IMR-90 (cell line): ENCODE measurements at regions not wholly inside any gene's neighbourhood (a gene's known extent, or its start where the extent isn't known, plus 50 kb on each side); places are given as distances from the start of the nearest gene placed in this dataset.

Experiments
- CEBPB ChIP-seq: IDR thresholded peaks from 2 replicates; pipeline ENCODE4 v1.6.1; 2012; ENCODE audit warnings: low read depth, low read length, improper control_type of control experiment
- CTCF ChIP-seq: conservative IDR thresholded peaks from 2 replicates; pipeline ENCODE4 v1.5.1; 2012; ENCODE audit warnings: mild to moderate bottlenecking, low read depth, low read length, improper control_type of control experiment
- POLR2A ChIP-seq: IDR thresholded peaks from 2 replicates; pipeline ENCODE4 v1.6.1; 2012; ENCODE audit warnings: mild to moderate bottlenecking, low read depth, low read length
- RAD21 ChIP-seq: IDR thresholded peaks from 2 replicates; pipeline ENCODE4 v1.6.1; 2012; ENCODE audit warnings: low read length, improper control_type of control experiment
- RFX5 ChIP-seq: IDR thresholded peaks from 2 replicates; pipeline ENCODE4 v1.8.0; 2012; ENCODE audit warnings: low read depth, mild to moderate bottlenecking, low read length, moderate library complexity
- USF2 ChIP-seq: fragments of 150-350 bp; IDR thresholded peaks from 2 replicates; pipeline ENCODE4 v1.6.1; 2017; ENCODE audit warnings: mild to moderate bottlenecking, antibody characterized with exemption, low read length, low read depth

- TF ChIP-seq POLR2A (no peak), CTCF (no peak), CEBPB (no peak), USF2 (no peak), RAD21 (no peak), RFX5 (no peak)
Measured at GRCh38 chr5:52692039-52692438, 95.7 kb upstream of the ITGA1 start.
